Tibial artery (tissue), 4 donors: ENCODE measurements at regions not wholly inside any gene's neighbourhood (a gene's known extent, or its start where the extent isn't known, plus 50 kb on each side); places are given as distances from the start of the nearest gene placed in this dataset.

Source experiments
- DNase-seq, 2 donors: peaks; one replicate each; pipeline ENCODE4 v3.0.0-alpha.2; 2019
- H3K27ac ChIP-seq, 2 donors: fragments of 200-600 bp; sonication (generic) in 1 of 2; 1 replicate in 1 of 2; 2 replicates in 1 of 2; pipeline ENCODE4 v1.5.1; 2018 to 2019; ENCODE audit warnings: mild to moderate bottlenecking in 1 of 2
- H3K27me3 ChIP-seq, 2 donors: fragments of 200-600 bp; sonication (generic) in 1 of 2; one replicate each; pipeline versions ENCODE4 v1.5.1 to v1.6.0; 2016 to 2019
- H3K36me3 ChIP-seq, 3 donors: fragments of 200-600 bp; sonication (generic) in 2 of 3; one replicate each; pipeline ENCODE4 v1.5.1; 2016 to 2019; ENCODE audit warnings: mild to moderate bottlenecking in 2 of 3
- H3K4me1 ChIP-seq, 4 donors: fragments of 200-600 bp; sonication (generic) in 2 of 4; 1 replicate in 3 of 4; 2 replicates in 1 of 4; pipeline ENCODE4 v1.5.1; 2016 to 2019
- H3K4me3 ChIP-seq, 2 donors: fragments of 200-600 bp; sonication (generic) in 1 of 2; 1 replicate in 1 of 2; 2 replicates in 1 of 2; pipeline ENCODE4 v1.5.1; 2018 to 2019; ENCODE audit warnings: mild to moderate bottlenecking in 2 of 2
- H3K9me3 ChIP-seq, 3 donors: fragments of 200-600 bp; sonication (generic) in 1 of 3; one replicate each; pipeline ENCODE4 v1.5.1; 2016 to 2019
- CTCF ChIP-seq, 2 experiments: fragments of 200-600 bp in 1 of 2; fragments of 450-650 bp in 1 of 2; IDR thresholded peaks; one replicate each; pipeline ENCODE4 v1.5.1; 2017 to 2019; ENCODE audit warnings: antibody characterized with exemption in 2 of 2, mild to moderate bottlenecking in 1 of 2, moderate library complexity in 1 of 2
- intact Hi-C: fragments of 100-400 bp; cut with DNase I; formaldehyde crosslinking; loops from one replicate; pipeline ENCODE4 v1.15.0; 2023; ENCODE audit warnings: low total_unique reads

DNA sequence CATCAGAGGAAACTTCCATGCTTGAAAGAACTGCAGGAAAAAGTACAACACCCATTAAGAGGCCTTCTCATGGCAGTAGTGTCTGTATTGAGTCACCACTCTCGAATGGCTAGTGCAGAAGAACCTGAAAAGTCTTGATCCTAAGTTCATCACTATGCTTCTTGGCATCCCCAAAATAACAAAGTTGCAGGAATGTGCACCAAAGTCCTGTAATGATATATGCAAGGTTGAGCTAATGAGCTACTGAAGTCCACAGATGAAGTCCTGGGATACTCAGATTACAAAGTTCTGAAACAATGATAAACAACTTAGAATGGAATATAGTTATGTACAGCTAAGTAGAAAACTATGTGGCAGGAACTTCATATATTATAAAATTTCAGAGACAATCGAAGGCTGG is 545.4 kb downstream of the FOXG1 start:
- Histone ChIP-seq H3K27ac (no peak overlapping the region), H3K27me3 (no peaks in the 10 kb centered on the region), H3K4me1 (no peaks in the 10 kb centered on the region), H3K36me3 (no peaks in the 10 kb centered on the region), H3K4me3 (no peak overlapping the region), H3K9me3 (no peaks in the 10 kb centered on the region)
- no peak for DNase-seq
- intact Hi-C loops = no loop called here
- no peak for TF ChIP-seq CTCF (IDR thresholded peaks at IDR 0.05)

- no peak for DNase-seq
- Histone ChIP-seq H3K36me3 (no peaks in the 10 kb centered on the region), H3K9me3 (no peaks in the 10 kb centered on the region), H3K4me3 (no peak overlapping the region), H3K27me3 (no peaks in the 10 kb centered on the region), H3K4me1 (no peaks in the 10 kb centered on the region), H3K27ac (no peak overlapping the region)
- intact Hi-C loops = no loop called here
- no peak for TF ChIP-seq CTCF (IDR thresholded peaks at IDR 0.05)
Measured at GRCh38 chr14:29316936-29317335, 550.3 kb downstream of the FOXG1 start.

GRCh38 chr14:29317423-29317822 is 550.8 kb downstream of the FOXG1 start:
- no peak overlapping the region for H3K27ac ChIP-seq
- H3K9me3 ChIP-seq = no peaks in the 10 kb centered on the region
- TF ChIP-seq CTCF (IDR thresholded peaks at IDR 0.05) = no peak
- H3K4me1 ChIP-seq = no peaks in the 10 kb centered on the region
- no peak for DNase-seq
- H3K36me3 ChIP-seq = no peaks in the 10 kb centered on the region
- intact Hi-C loops = no loop called here
- no peaks in the 10 kb centered on the region for H3K27me3 ChIP-seq
- no peak overlapping the region for H3K4me3 ChIP-seq

DNA sequence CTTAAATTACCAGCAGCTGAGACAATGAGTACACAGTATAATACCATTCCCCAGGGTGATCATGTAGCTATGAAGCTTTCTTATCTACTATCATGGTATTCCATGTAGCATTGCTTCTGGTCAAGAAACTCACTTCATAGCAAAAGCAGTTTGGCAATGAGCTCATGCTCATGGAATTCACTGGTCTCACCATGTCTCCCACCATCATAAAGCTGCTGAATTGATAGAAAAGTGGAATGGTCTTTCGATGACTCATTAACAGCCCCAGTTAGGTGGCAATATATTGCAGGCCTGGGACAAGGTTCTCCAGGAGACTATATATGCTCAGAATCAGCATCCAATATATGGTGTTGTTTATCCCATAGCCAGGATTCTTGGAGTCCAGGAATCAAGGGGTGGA is 553.7 kb downstream of the FOXG1 start:
- intact Hi-C loops = no loop called here
- no peak for TF ChIP-seq CTCF (IDR thresholded peaks at IDR 0.05)

GRCh38 chr14:29321646-29322045 is 555.1 kb downstream of the FOXG1 start:
- no peaks in the 10 kb centered on the region for H3K27me3 ChIP-seq
- no peak overlapping the region for H3K4me3 ChIP-seq
- H3K9me3 ChIP-seq = no peaks in the 10 kb centered on the region
- H3K27ac ChIP-seq = no peak overlapping the region
- H3K4me1 ChIP-seq = no peaks in the 10 kb centered on the region
- no peak for TF ChIP-seq CTCF (IDR thresholded peaks at IDR 0.05)
- intact Hi-C loops = no loop called here
- no peak for DNase-seq
- no peaks in the 10 kb centered on the region for H3K36me3 ChIP-seq

More for the DNA sequence above, 553.7 kb downstream of the FOXG1 start:
- Histone ChIP-seq H3K4me3 (no peak overlapping the region), H3K36me3 (no peaks in the 10 kb centered on the region), H3K4me1 (no peaks in the 10 kb centered on the region), H3K27ac (no peak overlapping the region), H3K27me3 (no peaks in the 10 kb centered on the region), H3K9me3 (no peaks in the 10 kb centered on the region)
- DNase-seq = no peak

DNA sequence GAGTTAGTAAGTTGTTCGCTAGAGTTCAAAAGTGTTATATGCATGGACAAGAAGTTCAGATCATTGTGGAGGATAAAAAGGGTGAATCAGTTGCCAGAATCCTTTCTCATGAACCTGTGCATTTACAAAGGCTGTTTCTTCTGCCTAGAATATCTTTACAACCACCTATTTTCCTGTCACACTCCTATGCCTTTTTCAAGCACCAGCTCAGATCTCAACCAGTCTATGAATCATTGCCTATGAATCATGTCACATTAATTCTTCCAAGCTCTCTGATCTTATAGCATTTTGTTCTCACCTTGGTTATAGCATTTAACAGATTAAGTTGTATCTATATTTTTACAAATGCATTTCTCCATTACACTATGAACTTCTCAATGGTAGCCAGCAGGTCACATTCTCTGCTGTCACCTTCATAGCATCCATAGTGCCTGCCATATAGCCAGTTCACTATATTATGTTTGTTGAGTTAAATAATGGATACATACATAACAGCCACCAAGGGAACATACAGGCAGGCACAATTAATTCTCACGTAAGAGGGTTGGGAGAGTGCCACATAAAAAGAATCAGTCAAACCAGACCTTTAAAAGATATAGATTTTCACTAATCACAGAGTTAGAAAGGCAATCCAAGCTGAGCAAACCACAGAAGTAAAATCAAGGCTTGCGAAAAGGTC is 573.0 kb downstream of the FOXG1 start:
- no peaks in the 10 kb centered on the region for H3K4me1 ChIP-seq
- no peak for TF ChIP-seq CTCF (IDR thresholded peaks at IDR 0.05)
- no peak for DNase-seq
- no peak overlapping the region for H3K4me3 ChIP-seq
- H3K9me3 ChIP-seq = no peaks in the 10 kb centered on the region
- intact Hi-C loops = no loop called here
- H3K36me3 ChIP-seq = no peaks in the 10 kb centered on the region
- H3K27ac ChIP-seq = no peak overlapping the region
- no peaks in the 10 kb centered on the region for H3K27me3 ChIP-seq
